ENCODE measurements at regions not wholly inside any gene's neighbourhood (a gene's known extent, or its start where the extent isn't known, plus 50 kb on each side); places are given as distances from the start of the nearest gene placed in this dataset.

DNA sequence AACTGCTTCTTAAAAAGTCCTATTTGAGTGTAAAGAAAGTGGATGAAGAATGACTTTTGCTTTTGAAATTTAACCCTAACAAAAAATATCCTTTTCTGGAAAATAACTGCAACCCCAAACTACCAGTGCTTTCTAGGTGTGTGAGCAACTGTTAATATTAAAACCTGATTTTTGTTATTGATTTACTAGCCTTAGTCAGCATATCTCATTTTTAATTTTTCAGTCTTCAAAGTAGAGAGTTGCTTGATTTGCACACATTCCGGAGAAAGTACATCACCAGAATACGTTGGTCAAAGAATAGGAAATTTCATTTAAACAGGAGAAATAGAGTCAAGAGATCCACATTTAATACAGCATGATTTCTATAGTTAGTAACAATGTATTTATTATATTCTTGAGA, 141.8 kb upstream of the ADAMTS5 start:
- intact Hi-C loops (cut with micrococcal nuclease): no loop called here
- TF ChIP-seq, protein P1, sequence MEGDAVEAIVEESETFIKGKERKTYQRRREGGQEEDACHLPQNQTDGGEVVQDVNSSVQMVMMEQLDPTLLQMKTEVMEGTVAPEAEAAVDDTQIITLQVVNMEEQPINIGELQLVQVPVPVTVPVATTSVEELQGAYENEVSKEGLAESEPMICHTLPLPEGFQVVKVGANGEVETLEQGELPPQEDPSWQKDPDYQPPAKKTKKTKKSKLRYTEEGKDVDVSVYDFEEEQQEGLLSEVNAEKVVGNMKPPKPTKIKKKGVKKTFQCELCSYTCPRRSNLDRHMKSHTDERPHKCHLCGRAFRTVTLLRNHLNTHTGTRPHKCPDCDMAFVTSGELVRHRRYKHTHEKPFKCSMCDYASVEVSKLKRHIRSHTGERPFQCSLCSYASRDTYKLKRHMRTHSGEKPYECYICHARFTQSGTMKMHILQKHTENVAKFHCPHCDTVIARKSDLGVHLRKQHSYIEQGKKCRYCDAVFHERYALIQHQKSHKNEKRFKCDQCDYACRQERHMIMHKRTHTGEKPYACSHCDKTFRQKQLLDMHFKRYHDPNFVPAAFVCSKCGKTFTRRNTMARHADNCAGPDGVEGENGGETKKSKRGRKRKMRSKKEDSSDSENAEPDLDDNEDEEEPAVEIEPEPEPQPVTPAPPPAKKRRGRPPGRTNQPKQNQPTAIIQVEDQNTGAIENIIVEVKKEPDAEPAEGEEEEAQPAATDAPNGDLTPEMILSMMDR (IDR thresholded peaks at IDR 0.05; ENCODE audit: borderline replicate concordance): no peak
- Histone ChIP-seq H3K4me1 (peaks cover 11% of the 10 kb centered on the region), H3K4me3 (no peak overlapping the region), H3K27ac (replicated peaks) (no peak overlapping the region), H3K36me3 (no peaks in the 10 kb centered on the region), H3K27me3 (ENCODE audit: low read depth) (no peaks in the 10 kb centered on the region), H3K9me3 (replicated peaks) (no peaks in the 10 kb centered on the region)
- DNase-seq: no peak

GRCh38 chr21:27108228-27108627, 141.3 kb upstream of the ADAMTS5 start:
- DNase-seq: no peak
- intact Hi-C loops (cut with micrococcal nuclease): no loop called here
- TF ChIP-seq, protein P1 (IDR thresholded peaks at IDR 0.05; ENCODE audit: borderline replicate concordance): no peak

GRCh38 chr21:27104846-27105431, 138.1 kb upstream of the ADAMTS5 start:
- no peak for DNase-seq
- peaks cover 11% of the 10 kb centered on the region for H3K4me1 ChIP-seq
- H3K27ac ChIP-seq (replicated peaks): no peak overlapping the region
- no peaks in the 10 kb centered on the region for H3K27me3 ChIP-seq (ENCODE audit: low read depth)
- H3K36me3 ChIP-seq: no peaks in the 10 kb centered on the region
- H3K4me3 ChIP-seq: no peak overlapping the region
- H3K9me3 ChIP-seq (replicated peaks): peaks cover 4% of the 10 kb centered on the region
- intact Hi-C loops (cut with micrococcal nuclease): no loop called here
- TF ChIP-seq, protein P1 (IDR thresholded peaks at IDR 0.05; ENCODE audit: borderline replicate concordance): no peak

More at GRCh38 chr21:27108228-27108627, 141.3 kb upstream of the ADAMTS5 start:
- Histone ChIP-seq H3K36me3 (no peaks in the 10 kb centered on the region), H3K27ac (replicated peaks) (no peak overlapping the region), H3K9me3 (replicated peaks) (no peaks in the 10 kb centered on the region), H3K4me1 (peaks cover 11% of the 10 kb centered on the region), H3K4me3 (no peak overlapping the region), H3K27me3 (ENCODE audit: low read depth) (no peaks in the 10 kb centered on the region)

GRCh38 chr21:27103768-27104167, 136.9 kb upstream of the ADAMTS5 start:
- no peak overlapping the region for H3K4me3 ChIP-seq
- H3K4me1 ChIP-seq: peaks cover 11% of the 10 kb centered on the region
- intact Hi-C loops (cut with micrococcal nuclease): no loop called here
- DNase-seq: no peak
- no peaks in the 10 kb centered on the region for H3K36me3 ChIP-seq
- no peaks in the 10 kb centered on the region for H3K27me3 ChIP-seq (ENCODE audit: low read depth)
- H3K9me3 ChIP-seq (replicated peaks): peaks cover 16% of the 10 kb centered on the region
- H3K27ac ChIP-seq (replicated peaks): no peak overlapping the region
- TF ChIP-seq, protein P1 (IDR thresholded peaks at IDR 0.05; ENCODE audit: borderline replicate concordance): no peak

DNA sequence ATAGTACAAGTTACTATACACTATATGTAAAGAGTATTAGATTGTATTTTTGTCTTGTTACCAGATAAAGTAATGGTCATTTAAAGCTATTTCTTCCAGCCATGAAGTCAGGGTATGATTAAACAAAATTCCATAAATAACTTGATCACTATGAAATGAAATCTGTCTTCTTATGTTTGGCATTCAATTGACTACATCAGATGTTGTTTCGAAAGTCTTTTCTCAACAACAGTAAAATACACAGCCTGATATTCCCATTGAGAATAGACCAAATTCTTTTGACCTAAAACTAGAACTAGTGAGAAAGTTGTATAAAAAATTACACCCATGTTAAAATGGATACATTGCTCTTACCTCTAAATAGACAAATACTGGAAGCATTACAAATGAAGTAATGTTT, 134.6 kb upstream of the ADAMTS5 start:
- intact Hi-C loops (cut with micrococcal nuclease): no loop called here
- no peak for DNase-seq
- TF ChIP-seq, protein P1 (IDR thresholded peaks at IDR 0.05; ENCODE audit: borderline replicate concordance): no peak
- H3K4me3 ChIP-seq: no peak overlapping the region
- peaks cover 11% of the 10 kb centered on the region for H3K4me1 ChIP-seq
- no peaks in the 10 kb centered on the region for H3K27me3 ChIP-seq (ENCODE audit: low read depth)
- no peaks in the 10 kb centered on the region for H3K36me3 ChIP-seq
- H3K9me3 ChIP-seq (replicated peaks): peaks cover 16% of the 10 kb centered on the region
- H3K27ac ChIP-seq (replicated peaks): no peak overlapping the region

Data from left ventricle myocardium inferior (tissue), 1 donor.